Astrocyte (in vitro differentiated cells and primary cell): ENCODE measurements at regions not wholly inside any gene's neighbourhood (a gene's known extent, or its start where the extent isn't known, plus 50 kb on each side); places are given as distances from the start of the nearest gene placed in this dataset.

Source experiments
- DNase-seq: peaks from one replicate; pipeline ENCODE4 v3.0.0-alpha.2; 2010; ENCODE audit warnings: low read depth
- FAIRE-seq: peaks from 2 replicates; lab custom pipeline; 2011; peaks lifted over from hg19 to GRCh38; lab: Jason Lieb, UNC
- H2AFZ ChIP-seq: 2 replicates; pipeline ENCODE4 v1.6.0; 2012; ENCODE audit warnings: low read depth, low read length, inconsistent platforms
- H3K27ac ChIP-seq: 2 replicates; pipeline ENCODE4 v1.5.1; 2011; ENCODE audit warnings: low read depth, low read length, inconsistent platforms
- H3K27me3 ChIP-seq: 2 replicates; pipeline ENCODE4 v1.6.0; 2011; ENCODE audit warnings: low read length, inconsistent platforms; ENCODE audit not compliant: insufficient read depth
- H3K36me3 ChIP-seq: 2 replicates; pipeline ENCODE4 v1.5.1; 2011; ENCODE audit warnings: low read length, inconsistent platforms; ENCODE audit not compliant: insufficient read depth
- H3K4me1 ChIP-seq: 2 replicates; pipeline ENCODE4 v1.5.1; 2011; ENCODE audit warnings: low read length, inconsistent platforms; ENCODE audit not compliant: insufficient read depth
- H3K4me2 ChIP-seq: 2 replicates; pipeline ENCODE4 v1.6.0; 2012; ENCODE audit warnings: low read length, inconsistent platforms
- H3K4me3 ChIP-seq: 2 replicates; pipeline ENCODE4 v1.5.1; 2011; ENCODE audit warnings: low read depth, mild to moderate bottlenecking, low read length, inconsistent platforms; ENCODE audit not compliant: insufficient read depth
- H3K79me2 ChIP-seq: 2 replicates; pipeline ENCODE4 v1.6.0; 2012; ENCODE audit warnings: mild to moderate bottlenecking, low read length, inconsistent platforms; ENCODE audit not compliant: insufficient read depth
- H3K9ac ChIP-seq: 2 replicates; pipeline ENCODE4 v1.6.0; 2012; ENCODE audit warnings: mild to moderate bottlenecking, low read length, inconsistent platforms
- H3K9me3 ChIP-seq: 2 replicates; pipeline ENCODE4 v1.5.1; 2012; ENCODE audit warnings: low read depth, mild to moderate bottlenecking, low read length, inconsistent platforms; ENCODE audit not compliant: insufficient read depth
- H4K20me1 ChIP-seq: 2 replicates; pipeline ENCODE4 v1.6.0; 2012; ENCODE audit warnings: low read length, inconsistent platforms; ENCODE audit not compliant: insufficient read depth
- H3K27ac Mint-ChIP-seq: one replicate; pipeline ENCODE4 v1.8.0; 2021; ENCODE audit warnings: mild to moderate bottlenecking, mixed read lengths; ENCODE audit not compliant: unreplicated experiment
- H3K27me3 Mint-ChIP-seq: one replicate; pipeline ENCODE4 v1.8.0; 2021; ENCODE audit warnings: low read depth, mixed read lengths; ENCODE audit not compliant: unreplicated experiment
- H3K36me3 Mint-ChIP-seq: one replicate; pipeline ENCODE4 v1.8.0; 2021; ENCODE audit warnings: low read depth, mixed read lengths; ENCODE audit not compliant: unreplicated experiment
- H3K4me1 Mint-ChIP-seq: one replicate; pipeline ENCODE4 v1.8.0; 2021; ENCODE audit warnings: low read depth, mixed read lengths; ENCODE audit not compliant: unreplicated experiment
- H3K4me3 Mint-ChIP-seq: one replicate; pipeline ENCODE4 v1.8.0; 2021; ENCODE audit warnings: mild to moderate bottlenecking, moderate library complexity, mixed read lengths; ENCODE audit not compliant: unreplicated experiment
- H3K9me3 Mint-ChIP-seq: one replicate; pipeline ENCODE4 v1.8.0; 2021; ENCODE audit warnings: mild to moderate bottlenecking, mixed read lengths; ENCODE audit not compliant: unreplicated experiment
- EZH2 ChIP-seq: IDR thresholded peaks from 2 replicates; pipeline ENCODE4 v1.6.1; 2012; ENCODE audit warnings: mild to moderate bottlenecking, low read length, inconsistent platforms; ENCODE audit not compliant: insufficient read depth
- TF ChIP-seq, protein P1 (sequence below): IDR thresholded peaks from 2 replicates; pipeline ENCODE4 v1.5.1; 2011; ENCODE audit warnings: low read depth, mild to moderate bottlenecking, inconsistent platforms, low read length, moderate library complexity; ENCODE audit not compliant: insufficient read depth

GRCh38 chr18:5611221-5611620, 67.4 kb upstream of the EPB41L3 start:
- H3K27me3 ChIP-seq, result no peaks in the 10 kb centered on the region
- DNase-seq (no peak), FAIRE-seq (no peak)
- H3K4me3 ChIP-seq, result no peak overlapping the region
- no peaks in the 10 kb centered on the region for H3K9me3 ChIP-seq
- H3K9ac ChIP-seq, result no peak overlapping the region
- H2AFZ ChIP-seq, result no peak overlapping the region
- no peaks in the 10 kb centered on the region for H3K36me3 Mint-ChIP-seq
- H3K4me3 Mint-ChIP-seq, result no peak overlapping the region
- H3K27ac Mint-ChIP-seq, result no peak overlapping the region
- no peak overlapping the region for H3K4me2 ChIP-seq
- H4K20me1 ChIP-seq, result no peaks in the 10 kb centered on the region
- no peaks in the 10 kb centered on the region for H3K9me3 Mint-ChIP-seq
- no peak overlapping the region for H3K27ac ChIP-seq
- H3K79me2 ChIP-seq, result no peaks in the 10 kb centered on the region
- H3K27me3 Mint-ChIP-seq, result no peaks in the 10 kb centered on the region
- no peaks in the 10 kb centered on the region for H3K4me1 ChIP-seq
- H3K4me1 Mint-ChIP-seq, result no peaks in the 10 kb centered on the region
- H3K36me3 ChIP-seq, result no peaks in the 10 kb centered on the region
- TF ChIP-seq, protein P1, sequence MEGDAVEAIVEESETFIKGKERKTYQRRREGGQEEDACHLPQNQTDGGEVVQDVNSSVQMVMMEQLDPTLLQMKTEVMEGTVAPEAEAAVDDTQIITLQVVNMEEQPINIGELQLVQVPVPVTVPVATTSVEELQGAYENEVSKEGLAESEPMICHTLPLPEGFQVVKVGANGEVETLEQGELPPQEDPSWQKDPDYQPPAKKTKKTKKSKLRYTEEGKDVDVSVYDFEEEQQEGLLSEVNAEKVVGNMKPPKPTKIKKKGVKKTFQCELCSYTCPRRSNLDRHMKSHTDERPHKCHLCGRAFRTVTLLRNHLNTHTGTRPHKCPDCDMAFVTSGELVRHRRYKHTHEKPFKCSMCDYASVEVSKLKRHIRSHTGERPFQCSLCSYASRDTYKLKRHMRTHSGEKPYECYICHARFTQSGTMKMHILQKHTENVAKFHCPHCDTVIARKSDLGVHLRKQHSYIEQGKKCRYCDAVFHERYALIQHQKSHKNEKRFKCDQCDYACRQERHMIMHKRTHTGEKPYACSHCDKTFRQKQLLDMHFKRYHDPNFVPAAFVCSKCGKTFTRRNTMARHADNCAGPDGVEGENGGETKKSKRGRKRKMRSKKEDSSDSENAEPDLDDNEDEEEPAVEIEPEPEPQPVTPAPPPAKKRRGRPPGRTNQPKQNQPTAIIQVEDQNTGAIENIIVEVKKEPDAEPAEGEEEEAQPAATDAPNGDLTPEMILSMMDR, result no peak
- no peak for TF ChIP-seq EZH2

GRCh38 chr18:5608846-5609245, 65.0 kb upstream of the EPB41L3 start:
- Mint-ChIP-seq H3K36me3 (no peaks in the 10 kb centered on the region), H3K27me3 (no peaks in the 10 kb centered on the region), H3K4me1 (no peaks in the 10 kb centered on the region), H3K27ac (no peak overlapping the region), H3K9me3 (no peaks in the 10 kb centered on the region), H3K4me3 (no peak overlapping the region)
- no peak for FAIRE-seq
- Histone ChIP-seq H2AFZ (no peak overlapping the region), H3K4me2 (no peak overlapping the region), H3K36me3 (no peaks in the 10 kb centered on the region), H3K4me1 (no peaks in the 10 kb centered on the region), H3K9ac (no peak overlapping the region), H3K9me3 (no peaks in the 10 kb centered on the region), H3K4me3 (no peak overlapping the region), H4K20me1 (no peaks in the 10 kb centered on the region), H3K27ac (no peak overlapping the region), H3K79me2 (no peaks in the 10 kb centered on the region), H3K27me3 (no peaks in the 10 kb centered on the region)
- DNase-seq, result no peak
- TF ChIP-seq, protein P1, result no peak
- TF ChIP-seq EZH2, result no peak

DNA sequence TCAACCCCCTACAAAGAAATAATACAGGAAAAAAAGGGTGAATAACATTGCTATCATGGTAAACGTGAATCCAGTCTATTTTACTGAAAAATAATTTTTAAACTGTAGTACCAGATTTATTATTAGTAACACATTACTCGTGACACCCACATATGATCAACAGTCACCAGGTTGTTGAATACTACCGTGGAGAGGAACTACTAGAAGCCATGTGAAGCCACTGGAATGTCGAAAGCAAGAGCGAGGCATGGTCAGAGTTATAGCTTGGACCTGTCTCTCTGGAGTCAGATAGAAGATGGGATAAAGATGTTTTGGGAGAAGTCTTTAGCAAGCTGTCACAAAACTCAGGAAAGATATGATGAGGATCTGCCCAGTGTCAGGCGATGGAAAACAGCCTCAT, 63.2 kb upstream of the EPB41L3 start:
- Histone ChIP-seq H2AFZ (no peak overlapping the region), H3K36me3 (no peaks in the 10 kb centered on the region), H3K27ac (no peak overlapping the region), H3K27me3 (no peaks in the 10 kb centered on the region), H4K20me1 (no peaks in the 10 kb centered on the region), H3K4me2 (no peak overlapping the region), H3K79me2 (no peaks in the 10 kb centered on the region), H3K4me3 (no peak overlapping the region), H3K9ac (no peak overlapping the region), H3K4me1 (no peaks in the 10 kb centered on the region), H3K9me3 (no peaks in the 10 kb centered on the region)
- Mint-ChIP-seq H3K27ac (no peak overlapping the region), H3K4me3 (no peak overlapping the region), H3K4me1 (no peaks in the 10 kb centered on the region), H3K36me3 (no peaks in the 10 kb centered on the region), H3K9me3 (no peaks in the 10 kb centered on the region), H3K27me3 (no peaks in the 10 kb centered on the region)
- FAIRE-seq (no peak), DNase-seq (no peak)
- TF ChIP-seq, protein P1, result no peak
- TF ChIP-seq EZH2, result no peak
